GM12864 (cell line): ENCODE measurements at regions not wholly inside any gene's neighbourhood (a gene's known extent, or its start where the extent isn't known, plus 50 kb on each side); places are given as distances from the start of the nearest gene placed in this dataset.

Experiments used
- DNase-seq: peaks from one replicate; pipeline ENCODE4 v3.0.0-alpha.2; 2011; ENCODE audit warnings: low read depth
- H3K4me3 ChIP-seq: 2 replicates; pipeline ENCODE4 v1.5.1; 2011; ENCODE audit warnings: mild to moderate bottlenecking, low read depth, low read length, control low read depth
- CTCF ChIP-seq: IDR thresholded peaks from 2 replicates; pipeline ENCODE4 v1.5.1; 2011; ENCODE audit warnings: low read depth, mild to moderate bottlenecking, moderate library complexity, low read length, control low read depth, inconsistent platforms; ENCODE audit errors: missing control alignments

DNA sequence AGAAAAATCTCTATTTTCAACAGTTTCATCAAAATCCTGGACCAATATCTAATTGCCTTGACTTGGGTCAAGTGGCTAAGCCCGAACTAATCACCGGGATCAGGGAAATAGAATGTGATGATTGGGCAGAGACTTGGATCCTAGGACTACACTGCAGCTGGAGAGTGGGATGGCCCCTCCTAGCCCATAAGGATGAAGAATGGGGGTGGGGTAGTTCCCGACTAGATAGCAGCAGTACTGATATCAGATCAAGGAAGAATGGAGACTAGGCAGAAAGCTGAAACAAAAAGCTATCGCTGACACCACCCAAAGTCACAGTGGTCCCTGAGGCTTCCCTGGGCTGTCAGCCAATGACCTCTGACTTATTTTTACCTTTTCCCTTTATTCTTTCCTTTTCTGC is 160.4 kb upstream of the PHYHIPL start:
- DNase-seq = no peak
- H3K4me3 ChIP-seq = no peak overlapping the region
- no peak for TF ChIP-seq CTCF

DNA sequence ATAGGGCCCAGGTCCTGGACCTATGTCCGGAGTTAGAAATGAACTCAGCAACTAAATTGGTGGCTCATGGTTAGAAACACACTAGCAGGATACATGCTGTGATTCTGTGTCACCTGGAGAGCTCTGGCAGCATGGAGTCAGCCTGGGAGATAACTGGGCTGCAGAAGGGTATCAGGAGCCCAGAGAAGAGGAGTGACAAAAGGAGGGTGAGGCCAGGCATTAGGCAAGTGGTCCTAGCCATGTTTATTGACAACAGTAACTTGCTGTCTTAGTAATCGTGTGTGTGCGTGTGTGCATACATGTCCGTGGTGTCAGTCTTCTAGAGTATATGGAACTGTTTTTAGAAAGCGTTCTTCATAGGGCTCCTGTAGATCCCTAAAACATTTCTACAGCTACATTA is 157.5 kb upstream of the PHYHIPL start:
- no peak for TF ChIP-seq CTCF
- no peak for DNase-seq

GRCh38 chr10:59019603-59020002 is 156.8 kb upstream of the PHYHIPL start:
- TF ChIP-seq CTCF = no peak
- H3K4me3 ChIP-seq = no peak overlapping the region
- no peak for DNase-seq

More for the DNA sequence above, 157.5 kb upstream of the PHYHIPL start:
- H3K4me3 ChIP-seq = no peak overlapping the region

GRCh38 chr10:59020502-59020901 is 155.9 kb upstream of the PHYHIPL start:
- DNase-seq = no peak
- no peak overlapping the region for H3K4me3 ChIP-seq
- no peak for TF ChIP-seq CTCF

DNA sequence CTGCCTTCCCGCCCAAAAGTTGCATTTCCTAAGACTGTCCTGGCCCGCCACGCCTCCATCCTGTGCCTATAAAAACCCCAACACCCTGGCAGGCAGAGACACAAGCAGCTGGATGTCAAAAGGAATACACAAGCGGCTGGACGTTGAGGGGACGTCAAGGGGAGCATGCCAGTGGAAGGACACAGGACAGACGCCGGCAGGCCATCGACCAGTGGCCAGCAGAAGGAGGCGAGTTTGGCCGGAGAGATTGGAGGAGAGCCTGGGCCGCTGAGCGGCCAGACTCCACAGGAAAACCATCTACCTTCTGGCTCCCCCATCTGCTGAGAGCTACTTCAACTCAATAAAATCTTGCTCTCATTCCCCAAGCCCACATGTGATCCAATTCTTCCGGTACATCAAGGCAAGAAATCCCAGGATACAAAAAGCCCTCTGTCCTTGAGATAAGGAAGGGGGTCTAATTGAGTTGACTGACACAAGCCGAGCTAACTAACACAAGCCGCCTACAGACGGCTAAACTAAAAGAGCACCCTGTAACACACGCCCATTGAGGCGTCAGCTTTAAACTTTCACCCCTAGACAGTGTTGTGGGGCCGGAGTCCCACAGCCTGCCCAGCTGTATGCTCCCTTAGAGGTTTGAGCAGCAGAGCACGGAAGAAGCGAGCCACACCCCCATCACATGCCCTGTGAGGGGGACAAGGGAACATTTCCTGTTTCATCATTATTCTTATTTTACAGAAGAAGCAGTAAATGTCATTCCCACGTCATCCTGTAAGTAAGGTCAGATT is 150.3 kb upstream of the PHYHIPL start:
- no peak for TF ChIP-seq CTCF
- DNase-seq = no peak
- H3K4me3 ChIP-seq = no peak overlapping the region

GRCh38 chr10:59027975-59028655 is 148.3 kb upstream of the PHYHIPL start:
- no peak for DNase-seq
- no peak for TF ChIP-seq CTCF
- H3K4me3 ChIP-seq = no peak overlapping the region

DNA sequence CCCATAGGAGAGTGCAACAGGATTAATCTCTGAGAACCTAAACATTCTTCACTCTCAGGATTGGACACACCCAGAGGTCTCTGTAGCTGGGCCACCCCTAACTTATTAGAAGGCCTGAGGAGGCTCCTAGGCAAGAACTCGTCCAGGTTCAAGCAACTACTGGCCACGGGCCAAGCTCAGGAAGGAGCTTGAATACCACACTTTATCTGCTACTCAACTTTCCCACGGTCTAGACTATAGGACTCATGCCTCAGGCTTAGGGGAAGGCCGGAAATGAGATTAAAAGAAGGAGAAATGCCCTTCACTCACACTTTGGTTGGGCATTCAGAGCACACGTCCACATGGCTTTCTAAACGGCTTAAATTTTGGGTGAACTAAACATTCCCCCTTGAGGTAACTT is 142.8 kb upstream of the PHYHIPL start:
- TF ChIP-seq CTCF = no peak

More for the DNA sequence above, 142.8 kb upstream of the PHYHIPL start:
- no peak for DNase-seq
- no peak overlapping the region for H3K4me3 ChIP-seq
